ENCODE measurements at regions not wholly inside any gene's neighbourhood (a gene's known extent, or its start where the extent isn't known, plus 50 kb on each side); places are given as distances from the start of the nearest gene placed in this dataset.
A peak's percentile ranks its signal among the peaks of the same experiment; 100 is the strongest.

GRCh38 chr2:59077981-59078531, 836.9 kb upstream of the FANCL start:
- no peak for DNase-seq (ENCODE audit: low read depth in 2 of 2)

- DNase-seq (ENCODE audit: low read depth in 2 of 2): no peak
Measured at GRCh38 chr2:59077026-59077725, 836.1 kb upstream of the FANCL start.

DNA sequence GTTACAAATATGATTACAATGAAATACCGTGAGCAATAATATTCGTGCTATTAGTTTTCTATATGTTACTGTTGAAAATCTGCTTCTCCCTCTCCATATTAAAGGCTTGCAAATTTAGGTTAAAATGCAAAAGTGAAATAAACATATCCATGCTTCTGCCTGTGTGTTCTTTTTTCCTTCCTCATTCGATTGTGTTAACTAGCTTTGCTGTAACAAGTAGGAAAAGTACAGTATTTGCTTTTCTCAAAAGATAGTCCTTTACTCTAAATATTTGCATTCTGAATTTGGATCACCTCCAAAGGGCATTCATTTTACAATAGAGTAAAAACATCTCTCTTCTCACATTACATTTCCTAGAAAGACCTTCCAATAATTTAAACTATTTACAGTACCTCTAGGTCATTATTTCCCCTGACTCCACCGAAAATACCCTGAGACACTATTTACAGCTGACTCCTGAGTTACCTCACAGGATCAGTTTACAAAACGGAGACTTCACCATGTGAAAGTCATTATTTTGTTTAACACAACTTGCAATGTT, 835.0 kb upstream of the FANCL start:
- no peak for DNase-seq (ENCODE audit: low read depth in 2 of 2)

DNA sequence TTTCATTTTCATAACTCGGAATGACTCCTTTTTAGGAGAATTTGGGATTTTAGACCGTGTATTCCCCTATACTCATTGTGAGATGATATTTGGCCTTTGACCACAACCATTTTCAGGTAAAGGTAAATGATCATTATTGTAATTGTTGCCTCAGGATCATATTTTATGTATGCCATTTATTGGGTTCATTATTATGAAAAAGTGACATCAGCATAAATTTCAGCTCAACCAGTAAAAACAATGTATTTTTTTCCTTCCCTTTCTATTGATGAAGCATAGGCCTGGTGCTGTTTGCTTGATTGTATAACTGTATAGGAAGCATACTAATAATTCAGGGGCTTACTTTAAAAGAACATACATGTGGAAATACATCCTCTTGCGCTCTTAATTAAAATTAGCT, 832.9 kb upstream of the FANCL start:
- DNase-seq (ENCODE audit: low read depth in 2 of 2): no peak

GRCh38 chr2:59073286-59073685, 832.2 kb upstream of the FANCL start:
- DNase-seq (ENCODE audit: low read depth in 2 of 2): no peak

- no peak for DNase-seq (ENCODE audit: low read depth in 2 of 2)
Measured at GRCh38 chr2:59068255-59068654, 827.1 kb upstream of the FANCL start.

DNA sequence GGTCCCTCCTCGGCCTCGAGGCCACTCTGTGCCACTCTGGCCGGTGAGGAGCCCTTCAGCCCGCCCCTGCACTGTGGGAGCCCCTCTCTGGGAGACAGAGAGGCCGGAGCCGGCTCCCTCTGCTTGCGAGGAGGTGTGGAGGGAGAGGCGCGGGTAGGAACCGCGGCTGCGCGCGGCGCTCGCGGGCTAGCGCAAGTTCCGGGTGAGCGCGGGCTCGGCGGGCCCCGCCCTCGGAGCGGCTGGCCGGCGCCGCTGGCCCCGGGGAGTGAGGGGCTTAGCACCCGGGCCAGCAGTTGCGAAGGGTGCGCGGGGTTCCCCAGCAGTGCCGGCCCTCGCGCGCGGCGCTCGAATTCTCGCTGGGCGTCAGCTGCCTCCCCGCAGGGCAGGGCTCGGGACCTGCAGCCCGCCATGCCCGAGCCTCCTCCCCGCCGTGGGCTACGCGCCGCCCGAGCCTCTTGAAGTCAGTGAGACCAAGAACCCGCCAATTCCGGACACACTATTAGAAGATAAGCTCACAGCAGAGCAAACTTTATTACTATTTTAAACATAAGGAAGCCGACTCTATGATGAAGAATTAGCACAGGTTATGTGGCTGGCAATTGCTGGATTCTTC, 825.8 kb upstream of the FANCL start:
- no peak for DNase-seq (ENCODE audit: low read depth in 2 of 2)

GRCh38 chr2:59047373-59047995, 806.4 kb upstream of the FANCL start:
- DNase-seq (ENCODE audit: low read depth in 2 of 2): peak; percentile 5 to 24

DNA sequence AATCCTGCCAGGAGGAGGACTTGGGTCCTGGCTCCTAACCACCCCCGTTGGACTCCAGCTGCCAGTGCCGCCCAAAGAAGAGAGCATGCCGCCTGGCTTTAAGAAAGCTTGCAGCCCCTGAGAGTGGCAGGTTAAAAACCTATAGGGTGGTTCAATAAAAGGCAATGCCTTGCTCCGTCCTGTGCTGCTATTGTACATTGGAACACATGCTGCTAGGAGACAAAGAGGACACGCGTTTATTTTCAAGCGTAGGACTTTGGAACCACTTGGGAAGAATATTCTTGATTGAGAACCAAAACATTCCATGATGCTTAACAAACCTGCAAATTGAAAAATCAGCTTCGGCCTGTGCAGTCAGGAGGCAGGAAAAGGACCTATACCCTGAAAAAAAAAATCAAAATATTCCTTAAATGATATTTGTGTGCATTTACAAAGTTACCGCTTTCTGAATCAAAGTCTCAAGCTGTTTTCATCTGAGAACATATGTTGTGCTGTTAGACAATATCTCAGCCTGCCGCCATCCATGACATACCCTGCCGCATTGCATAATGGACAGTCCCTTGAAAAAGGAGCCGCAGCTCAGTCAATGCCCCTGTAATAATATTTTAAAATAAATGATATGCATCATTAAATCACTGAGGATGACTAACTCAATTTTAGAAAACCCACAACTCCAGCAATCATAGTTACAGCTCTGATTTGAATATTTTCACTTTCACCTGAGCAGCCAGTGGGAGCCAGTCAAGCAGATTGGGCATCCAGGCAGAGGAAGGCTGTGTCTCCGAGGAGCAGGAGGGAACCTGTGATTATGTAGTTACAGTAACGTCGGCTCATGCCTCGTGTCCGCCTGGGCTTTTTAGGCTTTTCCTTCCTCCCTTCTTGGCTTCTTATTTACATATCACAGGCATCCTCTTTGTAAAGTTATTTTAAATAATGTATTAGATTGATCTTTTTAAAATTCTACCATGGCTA, 805.6 kb upstream of the FANCL start:
- DNase-seq (ENCODE audit: low read depth in 2 of 2): no peak

DNA sequence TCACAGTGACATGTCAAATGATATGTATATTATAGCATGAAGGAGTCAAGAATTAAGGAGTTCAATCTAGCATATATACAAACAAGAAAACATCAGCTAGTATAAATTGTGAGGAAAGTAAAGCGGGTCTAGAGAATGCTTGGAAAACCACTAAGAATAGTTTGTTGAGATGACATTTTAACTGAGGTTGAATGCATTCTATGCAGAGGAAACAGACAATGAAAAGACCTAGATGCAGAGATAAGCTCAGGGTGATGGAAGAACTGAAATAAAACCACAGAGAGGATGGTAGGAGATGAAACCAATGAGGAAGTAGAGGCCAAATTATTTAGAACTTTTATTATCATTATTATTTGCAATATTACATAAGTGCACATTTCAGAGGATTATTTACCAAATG, 803.6 kb upstream of the FANCL start:
- no peak for DNase-seq (ENCODE audit: low read depth in 2 of 2)

DNA sequence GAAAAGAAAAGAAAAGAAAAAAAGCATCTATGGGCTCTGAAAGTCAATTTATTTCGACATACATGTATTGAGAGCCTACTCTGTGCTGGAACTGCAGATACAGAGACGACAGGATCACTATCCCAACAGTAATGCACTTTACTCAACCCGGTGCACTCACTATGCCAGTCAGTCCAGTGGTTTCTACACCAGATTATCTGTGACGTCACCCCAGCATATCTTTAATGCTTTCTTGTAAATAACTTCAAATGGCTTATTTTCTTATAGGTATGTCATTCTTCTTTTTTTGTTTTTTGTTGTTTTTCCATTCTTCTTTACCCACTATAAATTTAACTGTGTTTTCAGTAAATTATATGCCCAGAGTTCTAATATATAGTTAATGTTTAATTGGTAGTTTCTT, 800.0 kb upstream of the FANCL start:
- no peak for DNase-seq (ENCODE audit: low read depth in 2 of 2)

DNA sequence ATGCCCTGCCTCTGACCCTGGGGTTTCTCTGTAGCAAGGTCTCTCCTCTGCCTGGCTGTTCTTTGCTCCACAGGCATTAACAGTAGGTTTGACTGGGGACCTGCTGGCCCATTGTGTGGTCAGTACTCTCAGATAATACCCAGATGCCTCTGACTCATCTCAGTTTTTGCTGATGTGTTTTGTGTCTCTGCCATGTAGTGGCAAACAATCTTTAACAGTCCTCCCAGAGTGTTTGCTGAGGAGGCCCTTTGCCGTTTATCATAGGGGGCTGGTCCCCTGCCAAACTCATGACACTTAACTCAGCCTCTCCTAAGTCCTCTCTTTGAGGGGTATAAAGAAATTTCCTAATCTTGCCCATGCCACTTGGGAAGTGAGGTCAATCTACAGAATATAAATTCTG, 793.7 kb upstream of the FANCL start:
- no peak for DNase-seq (ENCODE audit: low read depth in 2 of 2)

- no peak for DNase-seq (ENCODE audit: low read depth in 2 of 2)
Measured at GRCh38 chr2:59034106-59034505, 793.0 kb upstream of the FANCL start.

DNA sequence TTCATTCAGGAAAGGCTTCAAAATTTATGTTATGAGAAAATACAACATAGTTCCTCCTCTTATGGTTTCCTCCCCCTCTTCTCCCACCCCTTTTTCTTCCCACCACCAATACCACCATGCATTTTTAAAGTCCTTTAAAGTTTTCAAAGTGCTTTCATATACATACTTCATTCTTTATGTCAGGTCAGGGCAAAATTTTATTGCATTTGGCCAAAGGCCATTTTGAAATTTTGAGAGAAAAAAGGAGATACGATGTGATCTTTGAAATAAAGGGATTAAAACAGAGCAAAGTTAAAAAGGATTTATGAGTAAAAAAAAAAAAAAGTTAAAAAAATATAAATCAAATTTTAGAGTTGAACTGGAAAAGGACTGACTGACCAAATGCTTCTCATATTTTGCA, 792.5 kb upstream of the FANCL start:
- no peak for DNase-seq (ENCODE audit: low read depth in 2 of 2)

DNA sequence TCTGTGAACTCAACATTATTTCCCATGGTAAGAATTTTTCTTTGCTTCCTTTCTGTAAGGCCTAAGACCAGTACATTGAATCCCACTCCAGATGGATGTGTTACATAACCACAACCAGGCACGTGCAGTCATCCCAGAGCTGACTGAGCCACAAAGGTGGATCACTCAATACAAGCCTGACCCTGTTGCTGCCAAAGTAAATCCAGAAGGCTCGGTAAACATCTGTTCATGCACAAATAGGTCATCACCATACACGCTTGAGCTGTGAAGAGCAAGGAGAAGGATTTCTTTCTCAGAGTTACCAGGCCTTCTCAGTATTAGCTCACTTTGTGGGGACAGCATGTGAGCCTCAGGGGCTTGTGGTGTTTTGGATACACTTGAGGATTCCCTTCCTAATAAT, 791.4 kb upstream of the FANCL start:
- no peak for DNase-seq (ENCODE audit: low read depth in 2 of 2)

- DNase-seq (ENCODE audit: low read depth in 2 of 2): no peak
Measured at GRCh38 chr2:59029058-59029457, 787.9 kb upstream of the FANCL start.

DNA sequence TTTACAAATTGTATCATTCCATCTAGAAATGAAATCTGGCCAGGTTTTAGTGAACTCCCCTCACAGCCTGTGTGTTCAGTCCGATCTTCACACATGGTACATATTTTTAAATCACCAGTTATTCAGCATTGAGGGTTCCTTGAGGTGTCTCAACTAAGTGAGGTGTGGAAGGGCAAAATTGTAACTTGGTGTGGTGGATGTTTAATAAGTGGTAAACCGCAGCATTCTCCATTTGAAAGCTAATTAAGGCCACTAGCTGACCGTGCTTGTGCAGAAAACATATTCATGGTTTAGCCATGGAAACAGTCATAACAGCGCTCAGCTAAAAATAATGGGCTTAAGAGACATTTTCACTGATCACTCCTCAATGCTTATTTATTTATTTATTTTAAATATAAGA, 786.2 kb upstream of the FANCL start:
- no peak for DNase-seq (ENCODE audit: low read depth in 2 of 2)

GRCh38 chr2:59025157-59025757, 784.1 kb upstream of the FANCL start:
- no peak for DNase-seq (ENCODE audit: low read depth in 2 of 2)

DNA sequence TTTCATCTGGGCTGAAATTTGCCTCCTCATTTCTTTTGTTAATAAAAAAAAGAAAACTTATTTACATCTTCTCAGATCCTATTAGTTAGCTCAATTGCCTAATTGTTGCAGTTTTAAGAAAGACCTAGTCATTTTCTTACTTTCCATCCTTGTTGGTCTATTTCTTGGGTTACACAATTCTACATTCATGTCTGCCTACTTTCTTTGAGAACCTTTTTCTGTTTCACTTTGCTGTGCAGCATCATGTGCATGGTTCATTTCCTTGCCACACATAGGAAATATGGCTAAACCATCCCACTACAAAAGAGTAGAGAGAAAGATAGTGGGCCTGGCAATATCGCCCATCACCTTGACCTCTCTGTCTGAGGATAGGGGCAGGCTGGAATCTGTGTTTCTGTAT, 780.7 kb upstream of the FANCL start:
- DNase-seq (ENCODE audit: low read depth in 2 of 2): no peak

GRCh38 chr2:59019566-59020159, 778.5 kb upstream of the FANCL start:
- no peak for DNase-seq (ENCODE audit: low read depth in 2 of 2)

DNA sequence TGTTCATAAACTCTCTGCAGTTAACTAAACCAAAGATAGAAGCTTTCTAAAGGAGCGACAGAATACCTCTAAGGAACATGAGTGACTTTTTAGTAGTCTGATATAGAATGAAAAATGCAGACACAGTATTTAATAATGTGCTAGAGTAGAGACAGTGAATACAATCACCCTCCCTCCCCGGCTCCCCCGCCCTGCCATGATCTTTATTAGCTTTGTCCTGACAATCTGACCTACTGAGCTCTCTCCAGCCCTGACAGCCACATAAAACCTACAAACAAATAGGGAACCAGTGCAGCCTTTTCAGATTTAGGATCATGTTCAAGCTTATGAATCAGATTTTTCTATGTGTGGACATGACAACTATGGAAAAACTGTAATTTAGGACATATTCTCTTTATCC, 777.6 kb upstream of the FANCL start:
- DNase-seq (ENCODE audit: low read depth in 2 of 2): no peak

Measured in fibroblast of skin of left quadriceps (primary cell).